Mucosa of gallbladder (tissue), 1 donor: ENCODE measurements at regions not wholly inside any gene's neighbourhood (a gene's known extent, or its start where the extent isn't known, plus 50 kb on each side); places are given as distances from the start of the nearest gene placed in this dataset.

Source experiments
- DNase-seq: peaks from one replicate; pipeline ENCODE4 v3.0.0-alpha.2; 2020; ENCODE audit warnings: low spot score
- donor health status: DM: no; HTN: no; CAD: no.

- no peak for DNase-seq
Observed at GRCh38 chr6:156306531-156306930, 470.6 kb upstream of the ARID1B start.

- DNase-seq = no peak
Observed at GRCh38 chr6:156283091-156283490, 494.1 kb upstream of the ARID1B start.

GRCh38 chr6:156282087-156282486 is 495.1 kb upstream of the ARID1B start:
- DNase-seq = no peak

GRCh38 chr6:156281266-156281665 is 495.9 kb upstream of the ARID1B start:
- no peak for DNase-seq

- DNase-seq = no peak
Observed at GRCh38 chr6:156280065-156280464, 497.1 kb upstream of the ARID1B start.

DNA sequence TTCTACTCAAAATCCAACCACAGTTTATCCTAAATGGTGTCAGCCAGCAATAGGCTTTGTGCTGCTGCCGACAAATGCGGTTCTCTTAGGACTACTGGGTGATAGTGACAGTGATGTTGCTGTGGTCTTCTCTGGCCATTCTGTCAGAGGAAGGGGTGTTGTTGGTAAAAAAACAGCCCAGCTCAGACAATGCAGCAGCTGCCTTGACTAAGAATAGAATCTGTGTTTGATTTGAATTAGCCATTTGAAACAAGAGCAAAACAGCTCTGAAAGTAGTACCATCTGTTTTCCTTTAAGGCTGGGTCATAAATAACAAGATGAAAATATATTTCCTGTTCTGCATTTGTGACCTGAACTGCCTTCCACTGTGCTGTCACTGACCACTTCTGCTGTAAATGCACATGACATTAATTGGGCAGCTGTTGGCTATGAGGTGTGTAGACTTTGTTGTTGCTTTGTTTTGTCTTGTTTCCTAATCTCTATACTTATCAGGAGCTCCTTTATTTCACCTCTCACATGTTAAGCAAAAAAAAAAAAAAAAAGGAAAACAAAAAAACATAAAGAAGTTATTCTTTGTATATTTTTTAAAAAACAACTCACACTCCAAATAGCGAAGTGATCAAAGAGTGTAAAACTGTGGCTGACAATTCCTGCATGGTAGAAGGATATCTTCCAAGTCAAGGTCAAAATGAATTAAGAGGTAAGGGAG is 497.8 kb upstream of the ARID1B start:
- DNase-seq = no peak

- no peak for DNase-seq
Observed at GRCh38 chr6:156273065-156273711, 504.0 kb upstream of the ARID1B start.

DNA sequence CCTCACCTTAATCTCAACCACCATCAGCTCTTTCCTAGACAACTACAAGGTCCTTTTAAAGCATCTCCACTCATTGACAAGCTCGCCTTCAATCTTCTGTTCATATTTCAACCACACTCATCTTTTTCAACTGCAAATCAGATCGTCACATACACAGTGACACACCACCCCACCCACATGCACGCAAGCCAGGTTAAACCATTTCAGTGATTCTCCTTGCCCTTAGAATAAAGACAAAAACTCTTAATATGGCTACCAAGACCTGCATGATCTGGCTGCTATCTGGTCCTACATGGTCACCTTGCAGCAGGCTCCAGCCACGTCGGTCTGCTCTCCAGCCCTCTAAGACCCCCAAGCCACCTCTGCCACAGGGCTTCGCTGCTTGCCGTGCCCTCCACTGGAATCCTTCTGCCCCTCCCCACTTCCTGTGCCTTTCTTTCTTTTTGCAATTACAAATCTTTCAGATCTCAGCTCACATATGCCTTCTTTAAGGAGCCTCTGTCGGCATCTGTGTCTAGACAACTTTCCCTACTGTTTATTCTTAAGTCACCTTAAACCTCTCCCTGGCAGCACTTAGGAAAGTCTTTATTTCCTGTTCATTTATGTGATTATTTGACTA is 507.3 kb upstream of the ARID1B start:
- DNase-seq = no peak

- no peak for DNase-seq
Observed at GRCh38 chr6:156268849-156269248, 508.3 kb upstream of the ARID1B start.

DNA sequence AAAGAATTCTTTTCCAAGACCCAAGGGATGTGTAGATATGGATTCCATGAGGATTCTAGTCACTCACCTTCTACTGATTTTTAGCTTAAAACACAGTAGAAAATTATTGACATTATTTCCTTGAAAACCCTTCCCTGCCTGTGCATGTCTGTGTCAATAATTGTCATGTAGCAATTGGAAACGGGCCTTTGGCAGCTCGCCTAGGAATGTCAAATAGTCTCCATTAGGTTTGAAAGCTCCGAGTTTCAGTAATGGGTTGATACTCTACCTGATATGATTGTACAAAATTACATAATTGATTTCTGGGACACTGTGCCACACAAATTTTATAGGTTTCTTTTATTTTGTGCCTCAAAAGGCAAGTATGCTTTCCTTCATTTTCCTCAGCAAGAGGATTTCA is 515.2 kb upstream of the ARID1B start:
- DNase-seq = peak; percentile 55

DNA sequence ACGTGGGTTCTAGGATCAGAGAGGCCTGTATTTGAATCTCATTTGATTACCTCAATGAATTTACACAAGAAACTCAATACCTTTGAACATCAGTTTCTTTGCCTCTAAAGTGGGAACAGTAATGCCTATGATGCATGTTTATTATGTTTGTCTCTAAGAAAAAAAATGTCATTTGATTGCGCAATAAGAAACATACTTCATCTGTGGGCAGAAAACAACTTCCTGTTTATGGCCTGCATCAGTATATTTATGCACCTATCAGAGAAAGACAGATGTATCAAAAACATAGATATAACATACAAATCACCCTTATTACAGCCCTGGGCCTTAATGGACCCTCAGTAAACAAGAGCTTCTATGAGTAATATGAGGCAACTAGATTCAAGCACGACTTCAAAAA is 516.4 kb upstream of the ARID1B start:
- no peak for DNase-seq

GRCh38 chr6:156258981-156259380 is 518.2 kb upstream of the ARID1B start:
- DNase-seq = no peak

DNA sequence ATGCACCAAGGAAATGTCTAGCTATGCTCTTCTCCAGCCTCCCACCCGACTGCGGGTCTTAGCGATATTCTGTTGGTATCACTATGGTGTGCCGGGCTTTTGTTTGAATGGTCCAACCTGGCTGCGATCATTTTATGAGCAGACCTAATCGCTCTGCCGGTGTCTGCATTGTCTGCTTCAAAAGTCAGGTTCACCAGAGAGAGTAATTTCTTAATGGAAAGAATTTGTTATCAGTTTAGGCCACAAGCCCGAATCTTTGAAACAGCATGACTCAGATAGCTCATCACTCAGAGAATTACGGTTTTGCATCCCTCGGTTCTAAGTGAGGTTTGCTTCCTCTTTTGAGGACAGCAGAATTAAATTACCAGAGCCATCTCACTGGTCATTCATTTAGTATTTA is 521.0 kb upstream of the ARID1B start:
- DNase-seq = no peak

- no peak for DNase-seq
Observed at GRCh38 chr6:156254240-156254639, 522.9 kb upstream of the ARID1B start.

DNA sequence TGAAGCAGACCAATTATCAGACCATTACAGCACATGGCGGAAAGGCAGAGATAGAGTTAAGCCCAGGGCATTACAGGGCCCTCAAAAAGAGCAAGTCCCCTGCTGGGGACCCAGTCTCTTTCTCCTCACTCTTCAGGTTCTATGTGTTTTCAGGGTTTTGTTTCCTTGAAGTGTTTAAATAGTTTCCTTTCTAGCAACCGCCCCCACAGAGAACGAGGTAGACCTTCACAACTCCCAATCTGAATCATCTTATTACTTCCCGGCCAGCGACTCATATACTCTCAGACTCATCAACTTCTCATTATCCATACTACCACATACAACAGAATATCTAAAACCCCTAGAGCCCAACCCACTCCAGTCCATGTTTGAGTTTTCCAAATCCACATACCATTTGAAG is 526.6 kb upstream of the ARID1B start:
- no peak for DNase-seq

DNA sequence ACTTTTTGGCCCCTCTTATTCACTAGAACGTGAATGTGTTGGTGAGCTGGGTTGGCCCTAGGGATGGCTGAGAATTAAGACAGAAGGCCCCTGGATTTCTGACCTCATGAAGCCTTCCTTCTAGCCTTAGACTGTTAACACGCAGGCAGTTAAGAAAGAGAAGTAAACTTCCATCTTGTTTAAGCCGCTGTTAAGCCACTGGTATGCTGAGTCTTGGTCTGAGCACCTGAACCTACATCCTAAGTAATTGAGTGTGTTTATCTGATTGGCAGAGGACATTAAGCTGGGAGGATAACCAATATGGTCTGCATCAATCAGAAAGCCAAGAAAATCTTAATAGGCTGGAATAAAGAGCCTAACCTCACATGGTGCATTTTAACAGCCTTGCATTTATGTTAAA is 535.0 kb upstream of the ARID1B start:
- no peak for DNase-seq

DNA sequence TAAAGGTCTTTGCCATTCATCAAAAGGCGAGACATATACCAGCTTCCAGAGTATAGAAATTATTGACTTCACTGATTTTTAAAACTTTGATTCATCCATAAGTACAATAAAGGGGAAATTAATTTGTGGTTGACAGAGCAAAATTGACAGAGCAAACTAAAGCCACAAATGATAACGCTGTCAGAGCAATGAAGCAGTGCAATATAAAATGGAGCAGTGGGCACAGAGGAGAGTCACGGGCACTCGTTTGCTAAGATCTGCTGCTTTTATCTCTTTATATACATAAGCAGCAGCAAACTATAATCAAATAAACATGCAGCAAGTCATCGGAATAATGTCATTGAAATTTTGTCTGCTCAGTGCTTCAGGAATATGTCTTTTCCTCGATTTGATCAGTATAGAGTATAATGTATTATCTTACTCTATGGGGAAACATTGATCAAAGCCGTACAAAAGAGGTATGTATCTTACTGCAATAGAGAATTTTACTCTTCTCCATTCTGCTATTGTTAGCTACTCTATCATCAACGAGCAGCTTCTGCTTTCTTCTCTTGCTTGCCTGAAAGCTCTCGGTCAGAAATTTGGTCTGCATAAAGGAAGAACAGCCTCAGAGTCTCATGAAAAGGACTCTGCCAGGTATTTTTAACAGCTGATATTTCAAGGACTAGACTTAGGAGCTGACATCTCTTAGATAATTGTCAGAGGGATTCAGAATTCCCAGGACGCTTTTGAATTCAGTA is 546.0 kb upstream of the ARID1B start:
- no peak for DNase-seq

DNA sequence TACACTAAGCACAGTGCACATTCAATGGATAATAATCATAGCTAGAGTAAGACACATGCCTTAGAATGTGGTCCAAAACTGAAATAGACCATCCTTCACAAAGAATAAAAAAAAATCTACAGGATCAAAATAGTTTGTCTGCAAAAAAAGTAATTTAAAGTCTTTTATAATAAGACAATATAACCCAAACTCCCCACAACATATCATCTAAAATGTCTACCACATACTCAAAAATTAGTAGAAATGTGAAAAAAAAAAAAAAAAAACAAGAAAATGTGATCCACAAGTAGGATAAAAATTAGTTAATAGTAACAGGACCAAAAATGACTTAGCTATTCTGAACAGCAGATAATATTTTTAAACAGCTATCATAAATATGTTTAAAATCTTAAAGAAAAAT is 557.2 kb upstream of the ARID1B start:
- no peak for DNase-seq

GRCh38 chr6:156205678-156206077 is 571.5 kb upstream of the ARID1B start:
- DNase-seq = no peak

DNA sequence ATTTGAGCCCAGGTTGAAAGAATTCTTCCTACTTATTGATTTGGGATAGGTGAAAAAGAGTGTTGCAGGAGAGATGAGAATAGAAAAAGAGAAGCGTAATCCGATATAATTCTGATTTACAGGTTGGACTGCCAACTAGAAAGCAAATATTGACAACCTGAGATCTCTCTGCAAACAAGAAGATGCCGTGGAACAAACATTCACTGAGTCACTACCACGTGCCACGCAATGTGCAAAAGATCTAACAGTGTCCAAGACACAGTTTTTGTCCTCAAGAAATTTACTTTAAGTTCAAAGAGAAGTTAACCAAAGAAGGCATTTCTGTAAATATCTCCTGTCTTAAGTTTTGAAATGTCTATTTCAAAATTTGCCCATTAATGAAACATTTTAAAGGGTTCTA is 578.0 kb upstream of the ARID1B start:
- DNase-seq = no peak

DNA sequence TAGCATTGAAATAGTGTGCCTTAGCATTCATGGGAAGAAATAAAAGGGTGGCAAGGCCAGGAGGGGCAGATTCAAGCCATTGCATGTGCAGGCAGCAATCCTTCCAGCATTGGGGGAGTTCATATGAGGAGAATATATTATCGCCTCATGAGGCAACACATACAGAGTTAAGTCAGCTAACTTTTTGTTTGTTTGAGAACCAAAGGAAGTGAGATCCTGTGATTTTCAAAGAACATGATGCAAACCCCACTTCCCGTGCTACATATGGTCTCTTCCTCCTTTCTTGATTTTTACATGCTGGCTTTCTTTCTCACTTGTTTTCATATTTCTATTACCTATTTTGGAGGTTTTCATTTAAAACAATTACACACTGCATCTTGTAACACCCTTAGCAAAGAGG is 579.7 kb upstream of the ARID1B start:
- no peak for DNase-seq

GRCh38 chr6:156194981-156195380 is 582.2 kb upstream of the ARID1B start:
- DNase-seq = no peak

GRCh38 chr6:156193381-156193780 is 583.8 kb upstream of the ARID1B start:
- no peak for DNase-seq
